Upper lobe of right lung (tissue), 1 donor: ENCODE measurements at regions not wholly inside any gene's neighbourhood (a gene's known extent, or its start where the extent isn't known, plus 50 kb on each side); places are given as distances from the start of the nearest gene placed in this dataset.
"Not testable (repeated sequence)": the region's sequence is repeated elsewhere in the genome, so short reads cannot be mapped to it uniquely, and the experiment has no call there.

Experiments
- ATAC-seq: fragments of 200-7000 bp; cut with Tn5 transposase; one replicate; pipeline ENCODE4 v1.9.1; 2020; ENCODE audit warnings: mild to moderate bottlenecking, moderate library complexity
- DNase-seq: peaks from one replicate; pipeline ENCODE4 v3.0.0-alpha.2; 2020
- H3K27ac ChIP-seq: fragments of 200-600 bp; one replicate; pipeline ENCODE4 v1.8.0; 2022
- H3K27me3 ChIP-seq: fragments of 200-600 bp; one replicate; pipeline ENCODE4 v1.8.0; 2022; ENCODE audit warnings: mild to moderate bottlenecking
- H3K36me3 ChIP-seq: fragments of 200-600 bp; one replicate; pipeline ENCODE4 v1.8.0; 2022
- H3K4me1 ChIP-seq: fragments of 200-600 bp; one replicate; pipeline ENCODE4 v1.8.0; 2022
- H3K4me3 ChIP-seq: fragments of 200-600 bp; one replicate; pipeline ENCODE4 v1.8.0; 2022; ENCODE audit warnings: mild to moderate bottlenecking
- H3K9me3 ChIP-seq: fragments of 200-600 bp; one replicate; pipeline ENCODE4 v1.8.0; 2022
- CTCF ChIP-seq: fragments of 200-600 bp; IDR thresholded peaks from one replicate; pipeline ENCODE4 v1.8.0; 2022; ENCODE audit warnings: antibody characterized with exemption
- intact Hi-C: fragments of 100-400 bp; cut with DNase I; formaldehyde crosslinking; loops from one replicate; pipeline ENCODE4 v1.11.0; 2022
- donor health status: DM: no; HTN: yes; CAD: no; lungs with severe emphysema.

DNA sequence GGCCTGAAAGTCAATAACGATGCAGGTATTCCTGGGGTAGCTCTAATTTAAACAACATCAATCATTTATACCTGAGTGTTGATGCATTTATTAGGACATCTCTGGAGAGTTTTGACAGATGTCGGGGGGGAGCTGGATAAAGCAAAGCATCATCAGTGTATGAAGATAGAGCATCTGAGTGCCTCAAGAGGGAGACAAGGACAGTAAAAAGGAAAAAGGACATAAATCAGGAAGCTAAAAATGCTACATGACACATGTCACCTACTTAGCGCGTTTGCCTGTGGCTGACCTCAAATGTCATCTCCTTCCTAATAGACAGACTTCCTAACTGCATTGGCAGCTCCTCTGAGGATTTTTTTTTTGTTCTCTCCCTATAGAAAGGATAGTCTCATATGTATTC lies 259.5 kb upstream of the PKP2 start:
- DNase-seq: no peak
- H3K36me3 ChIP-seq: no peaks in the 10 kb centered on the region
- no peaks in the 10 kb centered on the region for H3K4me1 ChIP-seq
- ATAC-seq: no peak
- no peaks in the 10 kb centered on the region for H3K9me3 ChIP-seq
- intact Hi-C loops: no loop called here
- TF ChIP-seq CTCF: no peak
- H3K4me3 ChIP-seq: no peak overlapping the region
- no peaks in the 10 kb centered on the region for H3K27me3 ChIP-seq
- H3K27ac ChIP-seq: no peak overlapping the region

DNA sequence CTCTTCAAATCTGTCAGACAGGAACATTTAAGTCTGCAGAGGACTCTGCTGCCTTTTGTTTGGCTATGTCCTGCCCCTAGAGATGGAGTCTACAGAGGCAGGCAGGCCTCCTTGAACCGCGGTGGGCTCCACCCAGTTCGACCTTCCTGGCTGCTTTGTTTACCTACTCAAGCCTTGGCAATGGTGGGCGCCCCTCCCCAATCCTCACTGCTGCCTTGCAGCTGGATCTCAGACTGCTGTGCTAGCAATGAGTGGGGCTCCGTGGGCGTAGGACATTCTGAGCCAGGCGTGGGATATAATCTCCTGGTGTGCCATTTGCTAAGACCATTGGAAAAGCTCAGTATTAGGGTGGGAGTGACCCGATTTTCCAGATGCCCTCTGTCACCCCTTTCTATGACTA lies 250.7 kb upstream of the PKP2 start:
- ATAC-seq, intact Hi-C loops, H3K27me3 ChIP-seq, DNase-seq, H3K4me3 ChIP-seq, H3K36me3 ChIP-seq, H3K4me1 ChIP-seq, H3K27ac ChIP-seq, H3K9me3 ChIP-seq: not testable (repeated sequence)

GRCh38 chr12:33129500-33129899 lies 232.9 kb upstream of the PKP2 start:
- TF ChIP-seq CTCF: no peak
- Histone ChIP-seq H3K27me3 (no peaks in the 10 kb centered on the region), H3K9me3 (no peaks in the 10 kb centered on the region), H3K4me3 (no peak overlapping the region), H3K36me3 (no peaks in the 10 kb centered on the region), H3K27ac (no peak overlapping the region), H3K4me1 (no peaks in the 10 kb centered on the region)
- no peak for DNase-seq
- intact Hi-C loops: no loop called here
- no peak for ATAC-seq

DNA sequence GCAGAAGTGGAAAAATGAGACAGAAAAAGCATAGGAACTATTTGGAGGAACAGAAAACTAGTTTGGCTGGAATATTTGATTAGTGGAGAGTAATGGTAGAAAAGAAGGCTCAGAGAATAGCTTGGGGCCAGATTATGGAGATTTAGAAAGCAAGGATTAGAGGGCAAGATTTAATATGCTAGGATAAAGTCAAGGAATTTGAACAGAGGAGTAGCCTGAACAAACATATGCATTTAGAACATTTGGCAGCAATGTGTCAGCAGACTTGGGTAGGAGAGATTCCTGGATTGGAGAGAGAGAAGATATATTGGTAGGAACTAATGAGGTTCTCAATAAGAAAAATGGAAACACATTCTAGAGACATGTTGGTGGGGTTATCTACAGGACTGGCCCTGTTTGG lies 229.2 kb upstream of the PKP2 start:
- no peaks in the 10 kb centered on the region for H3K27me3 ChIP-seq
- intact Hi-C loops: no loop called here
- no peak for TF ChIP-seq CTCF
- no peak overlapping the region for H3K4me3 ChIP-seq
- no peaks in the 10 kb centered on the region for H3K4me1 ChIP-seq
- no peaks in the 10 kb centered on the region for H3K36me3 ChIP-seq
- H3K9me3 ChIP-seq: no peaks in the 10 kb centered on the region
- ATAC-seq (no peak), DNase-seq (no peak)
- H3K27ac ChIP-seq: no peak overlapping the region

DNA sequence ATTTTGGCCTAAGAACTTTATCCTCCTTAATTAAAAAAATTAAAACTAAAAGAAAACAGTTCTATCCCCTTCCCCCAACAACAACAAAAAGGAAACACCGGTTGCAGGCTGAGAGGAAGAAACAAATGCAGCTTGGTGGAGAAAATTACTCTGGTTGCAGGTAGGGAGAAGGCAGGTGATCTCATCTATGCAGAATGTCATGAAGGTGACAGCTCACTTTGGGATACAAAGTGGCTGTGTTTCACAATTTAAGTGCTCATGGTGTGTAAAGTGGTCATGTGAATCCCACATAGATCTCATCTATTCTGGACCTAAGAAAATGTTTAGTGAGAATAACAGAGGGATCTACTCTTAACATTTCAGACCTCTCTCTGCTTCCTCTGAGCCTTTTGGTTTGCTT lies 219.7 kb upstream of the PKP2 start:
- Histone ChIP-seq H3K4me3 (no peak overlapping the region), H3K27ac (no peak overlapping the region), H3K9me3 (no peaks in the 10 kb centered on the region), H3K36me3 (no peaks in the 10 kb centered on the region), H3K4me1 (no peaks in the 10 kb centered on the region), H3K27me3 (no peaks in the 10 kb centered on the region)
- intact Hi-C loops: no loop called here
- DNase-seq (no peak), ATAC-seq (no peak)
- TF ChIP-seq CTCF: no peak

DNA sequence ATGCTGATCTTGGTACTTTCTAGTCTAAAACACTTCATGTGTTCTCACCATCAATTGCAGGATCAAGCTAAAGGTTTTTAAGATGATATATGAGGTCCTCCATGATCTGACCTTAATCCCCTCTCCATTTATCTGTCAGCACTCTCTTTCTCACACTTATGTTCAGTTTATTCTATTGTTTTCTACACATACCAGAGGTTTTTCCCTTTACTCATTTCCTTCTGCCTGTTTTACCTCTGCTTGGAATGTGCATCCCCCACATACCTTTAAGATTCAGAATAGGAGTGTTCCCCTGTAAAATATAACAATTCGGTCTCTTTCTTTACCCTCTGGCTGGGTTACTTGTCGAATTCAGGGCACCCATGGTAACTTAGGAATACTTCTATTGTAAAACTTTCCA lies 219.1 kb upstream of the PKP2 start:
- no peaks in the 10 kb centered on the region for H3K27me3 ChIP-seq
- ATAC-seq (no peak), DNase-seq (no peak)
- H3K36me3 ChIP-seq: no peaks in the 10 kb centered on the region
- no peak overlapping the region for H3K4me3 ChIP-seq
- TF ChIP-seq CTCF: no peak
- no peaks in the 10 kb centered on the region for H3K4me1 ChIP-seq
- no peaks in the 10 kb centered on the region for H3K9me3 ChIP-seq
- intact Hi-C loops: no loop called here
- no peak overlapping the region for H3K27ac ChIP-seq
